Endodermal cell (in vitro differentiated cells): ENCODE measurements at regions not wholly inside any gene's neighbourhood (a gene's known extent, or its start where the extent isn't known, plus 50 kb on each side); places are given as distances from the start of the nearest gene placed in this dataset.

Experiments
- DNase-seq: peaks from one replicate; pipeline ENCODE4 v3.0.0-alpha.2; 2017
- H3K27ac ChIP-seq: 2 replicates; pipeline ENCODE4 v1.5.1; 2013; ENCODE audit warnings: mild to moderate bottlenecking, low read depth, low read length, moderate library complexity
- H3K27me3 ChIP-seq: 2 replicates; pipeline ENCODE4 v1.6.1; 2013; ENCODE audit warnings: mild to moderate bottlenecking, low read length, moderate library complexity; ENCODE audit not compliant: insufficient read depth, control insufficient read depth, poor library complexity, severe bottlenecking
- H3K36me3 ChIP-seq: 2 replicates; pipeline ENCODE4 v1.7.0; 2013; ENCODE audit warnings: mild to moderate bottlenecking, low read length, moderate library complexity; ENCODE audit not compliant: control insufficient read depth, insufficient read depth
- H3K4me1 ChIP-seq: one replicate; pipeline ENCODE4 v1.7.0; 2013; ENCODE audit warnings: low read length; ENCODE audit not compliant: control insufficient read depth, insufficient read depth
- H3K4me3 ChIP-seq: 2 replicates; pipeline ENCODE4 v1.5.1; 2013; ENCODE audit warnings: mild to moderate bottlenecking, low read length, moderate library complexity
- H3K9ac ChIP-seq: 2 replicates; pipeline ENCODE4 v1.6.1; 2013; ENCODE audit warnings: mild to moderate bottlenecking, low read length, moderate library complexity; ENCODE audit not compliant: poor library complexity, severe bottlenecking; ENCODE audit errors: extremely low read depth
- H3K9me3 ChIP-seq: 2 replicates; pipeline ENCODE4 v1.6.1; 2013; ENCODE audit warnings: mild to moderate bottlenecking, low read length, moderate library complexity; ENCODE audit not compliant: control insufficient read depth
- H3K27ac Mint-ChIP-seq: 2 replicates; pipeline ENCODE4 v1.8.0; 2020; ENCODE audit warnings: mixed read lengths
- H3K27me3 Mint-ChIP-seq: 2 replicates; pipeline ENCODE4 v1.8.0; 2021; ENCODE audit warnings: mild to moderate bottlenecking, mixed read lengths; ENCODE audit not compliant: insufficient read depth
- H3K36me3 Mint-ChIP-seq: 2 replicates; pipeline ENCODE4 v1.8.0; 2020; ENCODE audit warnings: low read depth, mixed read lengths
- H3K4me1 Mint-ChIP-seq: 2 replicates; pipeline ENCODE4 v1.8.0; 2020; ENCODE audit warnings: mixed read lengths
- H3K4me3 Mint-ChIP-seq: 2 replicates; pipeline ENCODE4 v1.8.0; 2020; ENCODE audit warnings: mild to moderate bottlenecking, moderate library complexity, mixed read lengths
- H3K9me3 Mint-ChIP-seq: 2 replicates; pipeline ENCODE4 v1.8.0; 2020; ENCODE audit warnings: mild to moderate bottlenecking, mixed read lengths
- WGBS, 2 experiments: methylation state at CpG; one replicate each; pipeline versions ENCODE4 v1.1.5 to v1.1.7; 2013; ENCODE audit warnings: missing lambda C conversion rate in 2 of 2, mixed read lengths in 1 of 2; ENCODE audit not compliant: insufficient coverage in 1 of 2, insufficient read length in 1 of 2; 5-methylcytosine and 5-hydroxymethylcytosine counted together
- TF ChIP-seq, protein P1 (sequence below): fragments of 200-600 bp; sonication (generic); conservative IDR thresholded peaks from 2 replicates; pipeline ENCODE4 v1.5.0; 2021; ENCODE audit warnings: antibody characterized with exemption, mild to moderate bottlenecking

GRCh38 chr12:111257435-111257902, 111.4 kb downstream of the PHETA1 start:
- H3K36me3 Mint-ChIP-seq = no peaks in the 10 kb centered on the region
- no peaks in the 10 kb centered on the region for H3K36me3 ChIP-seq
- H3K27me3 ChIP-seq = no peaks in the 10 kb centered on the region
- no peak overlapping the region for H3K4me3 ChIP-seq
- no peak overlapping the region for H3K9ac ChIP-seq
- H3K27ac Mint-ChIP-seq = no peak overlapping the region
- H3K4me1 Mint-ChIP-seq = peaks cover 2% of the 10 kb centered on the region
- H3K27me3 Mint-ChIP-seq = peaks cover 6% of the 10 kb centered on the region
- no peak overlapping the region for H3K27ac ChIP-seq
- TF ChIP-seq, protein P1, sequence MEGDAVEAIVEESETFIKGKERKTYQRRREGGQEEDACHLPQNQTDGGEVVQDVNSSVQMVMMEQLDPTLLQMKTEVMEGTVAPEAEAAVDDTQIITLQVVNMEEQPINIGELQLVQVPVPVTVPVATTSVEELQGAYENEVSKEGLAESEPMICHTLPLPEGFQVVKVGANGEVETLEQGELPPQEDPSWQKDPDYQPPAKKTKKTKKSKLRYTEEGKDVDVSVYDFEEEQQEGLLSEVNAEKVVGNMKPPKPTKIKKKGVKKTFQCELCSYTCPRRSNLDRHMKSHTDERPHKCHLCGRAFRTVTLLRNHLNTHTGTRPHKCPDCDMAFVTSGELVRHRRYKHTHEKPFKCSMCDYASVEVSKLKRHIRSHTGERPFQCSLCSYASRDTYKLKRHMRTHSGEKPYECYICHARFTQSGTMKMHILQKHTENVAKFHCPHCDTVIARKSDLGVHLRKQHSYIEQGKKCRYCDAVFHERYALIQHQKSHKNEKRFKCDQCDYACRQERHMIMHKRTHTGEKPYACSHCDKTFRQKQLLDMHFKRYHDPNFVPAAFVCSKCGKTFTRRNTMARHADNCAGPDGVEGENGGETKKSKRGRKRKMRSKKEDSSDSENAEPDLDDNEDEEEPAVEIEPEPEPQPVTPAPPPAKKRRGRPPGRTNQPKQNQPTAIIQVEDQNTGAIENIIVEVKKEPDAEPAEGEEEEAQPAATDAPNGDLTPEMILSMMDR = no peak
- H3K4me3 Mint-ChIP-seq = no peak overlapping the region
- H3K9me3 Mint-ChIP-seq = no peaks in the 10 kb centered on the region
- no peaks in the 10 kb centered on the region for H3K9me3 ChIP-seq
- no peaks in the 10 kb centered on the region for H3K4me1 ChIP-seq
- no peak for DNase-seq

DNA sequence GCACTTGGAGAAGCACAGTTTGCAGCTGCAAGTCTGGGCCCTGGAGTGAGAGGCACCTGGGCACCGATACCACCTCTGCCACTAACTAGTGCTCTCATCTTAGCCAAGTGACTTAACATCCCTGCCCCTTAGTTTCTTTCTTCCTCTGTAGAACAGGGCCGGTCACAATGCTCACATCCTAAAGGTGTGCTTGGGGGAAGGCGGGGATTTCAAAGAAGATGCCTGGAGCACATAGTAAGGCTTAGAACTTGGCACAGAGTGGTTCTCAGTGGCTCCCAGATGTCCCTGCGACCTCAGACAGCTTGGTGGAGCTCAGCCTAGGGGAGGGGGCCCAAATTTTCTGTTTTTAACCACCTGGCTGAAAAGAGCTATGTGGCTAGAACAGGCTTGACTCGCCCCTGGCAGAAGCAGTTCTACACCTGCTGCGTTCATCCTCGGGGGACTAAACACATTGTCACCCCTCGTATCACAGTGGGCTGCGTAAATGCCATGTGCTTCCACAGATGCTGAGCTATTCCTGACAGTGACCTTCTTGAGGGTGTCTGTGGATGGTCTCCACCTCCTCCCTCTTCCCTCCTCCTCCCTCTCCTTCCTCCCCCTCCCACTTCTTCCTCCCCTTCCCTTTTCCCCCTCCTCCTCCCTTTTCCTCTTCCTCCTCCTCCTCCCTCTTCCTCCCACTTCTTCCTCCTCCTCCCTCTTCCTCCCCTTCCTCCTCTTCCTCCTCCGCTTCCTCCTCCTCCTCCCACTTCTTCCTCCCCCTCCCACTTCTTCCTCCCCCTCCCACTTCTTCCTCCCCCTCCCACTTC, 112.1 kb downstream of the PHETA1 start:
- Mint-ChIP-seq H3K36me3 (no peaks in the 10 kb centered on the region), H3K9me3 (no peaks in the 10 kb centered on the region), H3K27ac (no peak overlapping the region), H3K27me3 (peaks cover 6% of the 10 kb centered on the region), H3K4me3 (no peak overlapping the region), H3K4me1 (peaks cover under 1% of the 10 kb centered on the region)
- no peaks in the 10 kb centered on the region for H3K27me3 ChIP-seq
- no peak overlapping the region for H3K9ac ChIP-seq
- TF ChIP-seq, protein P1 = no peak
- H3K27ac ChIP-seq = no peak overlapping the region
- no peaks in the 10 kb centered on the region for H3K9me3 ChIP-seq
- WGBS, 2 experiments = 87% methylated on average over 8 to 9 of the region's 10 CpGs
- no peaks in the 10 kb centered on the region for H3K36me3 ChIP-seq
- H3K4me3 ChIP-seq = no peak overlapping the region
- H3K4me1 ChIP-seq = no peaks in the 10 kb centered on the region
- DNase-seq = no peak

GRCh38 chr12:111255261-111255660, 113.6 kb downstream of the PHETA1 start:
- TF ChIP-seq, protein P1 = no peak
- no peaks in the 10 kb centered on the region for H3K4me1 Mint-ChIP-seq
- no peak overlapping the region for H3K9ac ChIP-seq

More at GRCh38 chr12:111255261-111255660, 113.6 kb downstream of the PHETA1 start:
- 85 to 92% methylated on average over 7 of the region's 7 CpGs for WGBS, 2 experiments
- no peaks in the 10 kb centered on the region for H3K4me1 ChIP-seq
- Mint-ChIP-seq H3K36me3 (no peaks in the 10 kb centered on the region), H3K27me3 (peaks cover 6% of the 10 kb centered on the region), H3K27ac (no peak overlapping the region), H3K4me3 (no peak overlapping the region), H3K9me3 (no peaks in the 10 kb centered on the region)
- H3K36me3 ChIP-seq = no peaks in the 10 kb centered on the region
- H3K9me3 ChIP-seq = no peaks in the 10 kb centered on the region
- H3K27me3 ChIP-seq = no peaks in the 10 kb centered on the region
- no peak overlapping the region for H3K4me3 ChIP-seq
- H3K27ac ChIP-seq = no peak overlapping the region
- DNase-seq = no peak
